Head of caudate nucleus (tissue), 42 donors: ENCODE measurements at regions not wholly inside any gene's neighbourhood (a gene's known extent, or its start where the extent isn't known, plus 50 kb on each side); places are given as distances from the start of the nearest gene placed in this dataset.

Experiments used
- DNase-seq, 42 donors: peaks; one replicate each; pipeline versions ENCODE4 v3.0.0 to v3.0.0-alpha.2; 2020 to 2021; ENCODE audit warnings: mixed read lengths in 7 of 42
- intact Hi-C: fragments of 100-400 bp; cut with DNase I; formaldehyde crosslinking; loops from one replicate; pipeline ENCODE4 v1.15.0; 2022

- intact Hi-C loops = no loop called here
- DNase-seq = peak in 2 of 42 donors; percentile 8 to 11
These were observed 68.6 kb upstream of the FOXA2 start for GRCh38 chr20:22652681-22653588.

- intact Hi-C loops = no loop called here
- no peak for DNase-seq
These were observed 69.6 kb upstream of the FOXA2 start for GRCh38 chr20:22653658-22654642.

- intact Hi-C loops = no loop called here
- DNase-seq = no peak
These were observed 79.2 kb upstream of the FOXA2 start for GRCh38 chr20:22663528-22664025.

- DNase-seq = no peak
- intact Hi-C loops = no loop called here
These were observed 82.8 kb upstream of the FOXA2 start for GRCh38 chr20:22667198-22667597.

GRCh38 chr20:22672191-22672590 is 87.8 kb upstream of the FOXA2 start:
- no peak for DNase-seq
- intact Hi-C loops = no loop called here

- intact Hi-C loops = no loop called here
- DNase-seq = no peak
These were observed 89.1 kb upstream of the FOXA2 start for GRCh38 chr20:22673467-22673866.

GRCh38 chr20:22675341-22675740 is 91.0 kb upstream of the FOXA2 start:
- no peak for DNase-seq
- intact Hi-C loops = no loop called here

GRCh38 chr20:22678678-22679077 is 94.3 kb upstream of the FOXA2 start:
- intact Hi-C loops = no loop called here
- DNase-seq = no peak

- no peak for DNase-seq
- intact Hi-C loops = no loop called here
These were observed 94.8 kb upstream of the FOXA2 start for GRCh38 chr20:22679197-22679596.

GRCh38 chr20:22680031-22680740 is 95.8 kb upstream of the FOXA2 start:
- intact Hi-C loops = loop anchor here (5.0 kb wide), 1 partner anchor 343 kb away; no protein-coding TSS in a partner anchor

GRCh38 chr20:22681591-22682248 is 97.3 kb upstream of the FOXA2 start:
- intact Hi-C loops = loop anchor here (5.0 kb wide), 1 partner anchor 344 kb away; no protein-coding TSS in a partner anchor
- no peak for DNase-seq

More at GRCh38 chr20:22680031-22680740, 95.8 kb upstream of the FOXA2 start:
- DNase-seq = no peak

GRCh38 chr20:22682381-22682780 is 98.0 kb upstream of the FOXA2 start:
- intact Hi-C loops = loop anchor here (5.0 kb wide), 1 partner anchor 345 kb away; no protein-coding TSS in a partner anchor
- DNase-seq = no peak

GRCh38 chr20:22684072-22684762 is 99.8 kb upstream of the FOXA2 start:
- intact Hi-C loops = loop anchor here (5.0 kb wide), 1 partner anchor 347 kb away; no protein-coding TSS in a partner anchor
- DNase-seq = peak; percentile 23 to 85 (median 65)

- no peak for DNase-seq
- intact Hi-C loops = loop anchor here (5.0 kb wide), 1 partner anchor 348 kb away; no protein-coding TSS in a partner anchor
These were observed 100.5 kb upstream of the FOXA2 start for GRCh38 chr20:22684763-22685443.

- peak in 41 of 42 donors; percentile 18 to 81 (median 59) for DNase-seq
- intact Hi-C loops = no loop called here
These were observed 101.7 kb upstream of the FOXA2 start for GRCh38 chr20:22686097-22686496.

GRCh38 chr20:22687676-22688349 is 103.4 kb upstream of the FOXA2 start:
- no peak for DNase-seq
- intact Hi-C loops = no loop called here
